ENCODE measurements at regions not wholly inside any gene's neighbourhood (a gene's known extent, or its start where the extent isn't known, plus 50 kb on each side); places are given as distances from the start of the nearest gene placed in this dataset.

DNA sequence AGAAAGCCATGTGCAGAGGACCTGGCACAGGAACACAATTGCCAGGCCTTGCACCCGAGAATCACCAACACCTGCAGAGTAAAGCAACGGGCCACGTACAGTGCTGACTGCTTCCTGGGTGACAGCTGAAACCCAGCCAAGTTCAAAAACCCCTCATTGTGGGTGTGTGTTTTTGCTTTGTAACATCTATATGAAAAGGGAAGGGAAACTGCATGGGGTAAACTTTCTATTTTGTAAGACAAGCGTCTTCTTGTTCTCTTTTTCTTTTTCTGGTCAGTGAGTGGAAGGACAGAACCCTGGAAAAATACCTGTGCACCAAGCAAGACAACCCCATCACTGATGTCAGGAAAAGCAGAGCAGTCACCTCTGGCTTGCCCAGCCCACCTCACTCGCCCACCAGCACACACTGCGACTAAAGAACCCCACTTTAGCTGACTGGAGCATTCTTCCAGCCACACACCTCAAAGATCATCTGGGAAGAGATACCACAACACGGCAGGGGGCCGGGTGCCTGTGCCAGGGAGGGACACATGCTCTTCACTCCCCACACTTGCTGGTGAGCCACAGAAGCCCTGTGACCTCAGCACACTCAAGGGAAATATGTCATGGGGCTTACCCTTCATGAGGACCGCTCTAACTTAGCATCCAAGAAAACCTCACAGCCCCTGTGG is 172.3 kb downstream of the NDUFA12 start:
- TF ChIP-seq POLR2A (IDR thresholded peaks at IDR 0.05): no peak
- TF ChIP-seq, protein P1, sequence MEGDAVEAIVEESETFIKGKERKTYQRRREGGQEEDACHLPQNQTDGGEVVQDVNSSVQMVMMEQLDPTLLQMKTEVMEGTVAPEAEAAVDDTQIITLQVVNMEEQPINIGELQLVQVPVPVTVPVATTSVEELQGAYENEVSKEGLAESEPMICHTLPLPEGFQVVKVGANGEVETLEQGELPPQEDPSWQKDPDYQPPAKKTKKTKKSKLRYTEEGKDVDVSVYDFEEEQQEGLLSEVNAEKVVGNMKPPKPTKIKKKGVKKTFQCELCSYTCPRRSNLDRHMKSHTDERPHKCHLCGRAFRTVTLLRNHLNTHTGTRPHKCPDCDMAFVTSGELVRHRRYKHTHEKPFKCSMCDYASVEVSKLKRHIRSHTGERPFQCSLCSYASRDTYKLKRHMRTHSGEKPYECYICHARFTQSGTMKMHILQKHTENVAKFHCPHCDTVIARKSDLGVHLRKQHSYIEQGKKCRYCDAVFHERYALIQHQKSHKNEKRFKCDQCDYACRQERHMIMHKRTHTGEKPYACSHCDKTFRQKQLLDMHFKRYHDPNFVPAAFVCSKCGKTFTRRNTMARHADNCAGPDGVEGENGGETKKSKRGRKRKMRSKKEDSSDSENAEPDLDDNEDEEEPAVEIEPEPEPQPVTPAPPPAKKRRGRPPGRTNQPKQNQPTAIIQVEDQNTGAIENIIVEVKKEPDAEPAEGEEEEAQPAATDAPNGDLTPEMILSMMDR (IDR thresholded peaks at IDR 0.05): no peak
- no peak for TF ChIP-seq POLR2AphosphoS5 (IDR thresholded peaks at IDR 0.05; ENCODE audit: insufficient read depth in 1 of 2, low read depth in 1 of 2)
